C4-2B (cell line): ENCODE measurements at regions not wholly inside any gene's neighbourhood (a gene's known extent, or its start where the extent isn't known, plus 50 kb on each side); places are given as distances from the start of the nearest gene placed in this dataset.

ENCODE experiments used
- CTCF ChIP-seq: fragments of 450-650 bp; conservative IDR thresholded peaks from 2 replicates; pipeline ENCODE4 v1.5.1; 2017; ENCODE audit warnings: mild to moderate bottlenecking
- ZFX ChIP-seq: fragments of 450-650 bp; IDR thresholded peaks from 2 replicates; pipeline ENCODE4 v1.6.1; 2017

GRCh38 chr10:8238986-8239385 is 184.5 kb downstream of the GATA3 start:
- no peak for TF ChIP-seq CTCF
- no peak for TF ChIP-seq ZFX
